Omental fat pad (tissue), 3 donors: ENCODE measurements at regions not wholly inside any gene's neighbourhood (a gene's known extent, or its start where the extent isn't known, plus 50 kb on each side); places are given as distances from the start of the nearest gene placed in this dataset.

Experiments
- ATAC-seq: fragments of 150-250 bp; one replicate; pipeline ENCODE4 v1.9.1; 2016; ENCODE audit warnings: mild to moderate bottlenecking, moderate library complexity; ENCODE audit not compliant: low FRiP score
- DNase-seq: peaks from one replicate; pipeline ENCODE4 v3.0.0-alpha.2; 2019; ENCODE audit warnings: low spot score
- TF ChIP-seq, protein P1 (sequence below), 3 donors: fragments of 450-650 bp; IDR thresholded peaks; one replicate each; pipeline ENCODE4 v1.5.1; 2016 to 2017; ENCODE audit warnings: antibody characterized with exemption in 3 of 3, mild to moderate bottlenecking in 3 of 3, moderate library complexity in 2 of 3

DNA sequence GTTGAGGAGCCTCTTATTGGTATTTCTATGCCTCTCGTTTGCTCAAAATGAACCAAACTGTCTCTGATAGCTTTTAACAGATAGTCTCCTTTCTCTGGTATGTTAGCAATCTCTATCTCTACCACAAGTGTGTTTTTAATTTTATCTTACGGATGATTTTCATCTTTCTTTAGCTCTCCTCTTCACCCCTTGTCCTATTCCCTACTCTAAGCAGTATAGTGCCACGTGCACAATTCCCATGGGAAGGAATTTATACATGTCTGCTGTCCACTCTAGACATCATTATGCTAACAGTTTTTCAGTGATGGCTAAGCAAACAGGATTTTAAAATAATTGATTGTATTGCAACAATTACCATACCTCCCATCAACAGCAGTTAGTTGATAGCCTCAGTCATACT, 177.3 kb downstream of the CYB561 start:
- TF ChIP-seq, protein P1, sequence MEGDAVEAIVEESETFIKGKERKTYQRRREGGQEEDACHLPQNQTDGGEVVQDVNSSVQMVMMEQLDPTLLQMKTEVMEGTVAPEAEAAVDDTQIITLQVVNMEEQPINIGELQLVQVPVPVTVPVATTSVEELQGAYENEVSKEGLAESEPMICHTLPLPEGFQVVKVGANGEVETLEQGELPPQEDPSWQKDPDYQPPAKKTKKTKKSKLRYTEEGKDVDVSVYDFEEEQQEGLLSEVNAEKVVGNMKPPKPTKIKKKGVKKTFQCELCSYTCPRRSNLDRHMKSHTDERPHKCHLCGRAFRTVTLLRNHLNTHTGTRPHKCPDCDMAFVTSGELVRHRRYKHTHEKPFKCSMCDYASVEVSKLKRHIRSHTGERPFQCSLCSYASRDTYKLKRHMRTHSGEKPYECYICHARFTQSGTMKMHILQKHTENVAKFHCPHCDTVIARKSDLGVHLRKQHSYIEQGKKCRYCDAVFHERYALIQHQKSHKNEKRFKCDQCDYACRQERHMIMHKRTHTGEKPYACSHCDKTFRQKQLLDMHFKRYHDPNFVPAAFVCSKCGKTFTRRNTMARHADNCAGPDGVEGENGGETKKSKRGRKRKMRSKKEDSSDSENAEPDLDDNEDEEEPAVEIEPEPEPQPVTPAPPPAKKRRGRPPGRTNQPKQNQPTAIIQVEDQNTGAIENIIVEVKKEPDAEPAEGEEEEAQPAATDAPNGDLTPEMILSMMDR (IDR thresholded peaks at IDR 0.05) = no peak
- ATAC-seq (no peak), DNase-seq (no peak)

DNA sequence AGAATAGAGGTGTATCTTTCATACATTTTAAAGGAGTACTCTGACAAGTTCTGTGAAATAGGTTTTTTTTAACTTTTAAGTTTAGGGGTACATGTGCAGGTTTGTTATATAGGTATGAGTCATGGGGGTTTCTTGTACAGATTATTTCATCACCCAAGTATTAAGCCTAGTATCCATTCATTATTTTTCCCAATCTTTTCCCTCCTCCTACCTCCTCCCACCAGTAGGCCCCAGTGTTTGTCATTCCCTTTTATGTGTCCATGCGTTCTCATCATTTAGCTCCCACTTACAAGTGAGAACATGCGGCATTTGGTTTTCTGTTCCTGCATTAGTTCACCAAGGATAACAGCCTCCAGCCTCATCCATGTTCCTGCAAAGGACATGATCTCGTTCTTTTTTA, 175.5 kb downstream of the CYB561 start:
- DNase-seq = no peak
- TF ChIP-seq, protein P1 (IDR thresholded peaks at IDR 0.05) = no peak

DNA sequence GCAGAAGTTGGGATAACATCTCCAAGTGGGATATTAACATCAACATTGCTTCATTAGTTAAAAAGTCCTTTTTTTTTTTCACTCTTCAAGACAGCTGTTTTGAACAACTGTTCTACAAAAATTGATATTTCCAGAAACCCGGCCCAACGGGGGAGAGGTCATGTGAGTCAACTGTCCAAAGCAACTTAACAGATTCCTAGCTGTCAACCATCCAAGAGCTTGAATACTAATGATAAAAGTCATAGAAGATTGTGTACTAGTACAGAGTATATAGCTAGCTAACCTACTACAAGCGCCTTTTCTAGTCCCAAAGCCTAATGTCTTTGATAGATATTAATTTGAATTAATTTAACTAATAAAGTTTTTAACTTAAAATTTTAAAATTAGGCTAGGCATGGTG, 172.0 kb downstream of the CYB561 start:
- TF ChIP-seq, protein P1 (IDR thresholded peaks at IDR 0.05) = no peak
- ATAC-seq (no peak), DNase-seq (no peak)

More for the DNA sequence above, 175.5 kb downstream of the CYB561 start:
- no peak for ATAC-seq

DNA sequence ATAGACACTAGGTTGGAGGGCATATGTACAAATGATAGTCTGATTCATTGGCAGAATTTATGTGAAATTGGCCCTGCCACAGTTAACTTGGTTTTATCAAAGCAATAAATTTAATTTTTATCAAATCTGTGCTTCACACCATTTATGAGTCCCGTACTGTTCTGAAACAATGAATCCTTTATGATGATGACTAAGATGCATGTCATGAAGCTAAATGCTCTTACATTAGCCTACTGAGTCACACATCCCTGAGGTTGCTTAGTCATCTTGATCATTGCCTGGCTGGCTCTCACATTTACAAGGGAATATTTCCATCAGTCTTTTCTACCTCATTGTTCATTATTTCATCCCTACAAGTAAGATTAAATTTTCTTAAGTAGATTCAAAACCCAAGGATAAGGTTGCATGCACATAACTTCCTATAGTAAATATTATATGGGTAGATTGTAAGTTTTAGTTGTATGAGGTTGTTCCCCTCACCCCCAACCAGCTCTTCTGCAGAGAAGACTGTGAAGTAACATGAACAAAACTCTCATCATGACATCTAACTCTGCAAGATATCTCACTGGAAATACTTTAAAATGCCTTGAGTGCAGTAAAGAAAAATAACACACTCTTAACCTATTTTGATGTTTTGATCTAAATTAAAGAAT, 170.7 kb downstream of the CYB561 start:
- TF ChIP-seq, protein P1 (IDR thresholded peaks at IDR 0.05) = no peak
- DNase-seq (no peak), ATAC-seq (peak; percentile 80)

DNA sequence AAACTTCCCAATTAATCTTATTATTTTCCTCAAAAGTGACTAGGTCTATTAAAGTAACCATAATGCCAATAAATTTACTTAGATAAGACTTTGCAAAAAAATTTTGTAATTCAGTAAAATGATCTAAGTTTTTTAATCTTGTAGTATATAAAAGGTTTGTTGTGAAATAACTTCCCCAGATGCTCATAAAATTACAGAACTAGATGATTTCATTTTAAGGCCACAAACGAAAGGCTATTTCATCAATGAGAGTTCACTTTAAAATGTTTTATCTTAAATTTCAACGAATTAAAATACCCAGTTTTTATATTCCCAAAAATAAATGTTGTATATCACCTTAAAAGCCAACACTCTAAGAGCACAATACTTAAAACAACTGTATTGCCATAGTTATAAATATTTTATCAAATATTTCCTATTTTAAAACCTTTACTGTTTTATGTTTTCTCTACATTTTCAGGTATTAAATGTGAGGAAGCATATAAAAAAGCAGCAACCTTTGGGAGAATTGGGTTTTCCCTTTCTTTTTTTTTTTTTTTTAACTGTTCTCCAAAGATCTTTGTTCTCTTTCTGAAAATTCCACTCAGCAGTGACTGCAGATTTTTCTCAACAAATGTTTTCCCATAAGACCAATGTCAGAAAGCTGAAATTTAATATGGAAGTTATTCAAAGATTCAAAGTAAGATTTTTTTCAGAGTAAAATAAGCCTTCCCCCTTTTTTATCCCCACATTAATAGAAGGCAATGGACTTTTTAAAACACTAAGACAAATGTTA, 169.9 kb downstream of the CYB561 start:
- TF ChIP-seq, protein P1 (IDR thresholded peaks at IDR 0.05) = no peak
- DNase-seq (no peak), ATAC-seq (no peak)

DNA sequence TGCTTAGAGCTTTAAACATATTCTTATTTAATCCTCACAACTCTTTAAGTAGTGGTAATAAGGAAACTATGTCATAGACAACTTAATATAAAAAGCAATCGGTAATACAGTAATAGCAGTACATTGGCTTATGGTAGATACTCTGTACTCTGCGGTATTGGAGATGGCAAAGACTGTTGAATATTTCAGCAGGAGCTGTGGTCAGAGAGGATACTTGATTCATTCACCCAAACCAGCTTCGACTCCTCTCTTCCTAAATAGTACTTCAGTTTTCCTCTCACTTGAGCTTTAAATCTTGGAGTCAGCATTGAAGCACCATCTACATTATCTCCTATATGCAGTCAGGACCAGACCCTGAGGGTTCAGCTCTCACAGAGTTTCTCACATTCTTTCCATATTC, 169.3 kb downstream of the CYB561 start:
- ATAC-seq (no peak), DNase-seq (no peak)
- TF ChIP-seq, protein P1 (IDR thresholded peaks at IDR 0.05) = no peak

DNA sequence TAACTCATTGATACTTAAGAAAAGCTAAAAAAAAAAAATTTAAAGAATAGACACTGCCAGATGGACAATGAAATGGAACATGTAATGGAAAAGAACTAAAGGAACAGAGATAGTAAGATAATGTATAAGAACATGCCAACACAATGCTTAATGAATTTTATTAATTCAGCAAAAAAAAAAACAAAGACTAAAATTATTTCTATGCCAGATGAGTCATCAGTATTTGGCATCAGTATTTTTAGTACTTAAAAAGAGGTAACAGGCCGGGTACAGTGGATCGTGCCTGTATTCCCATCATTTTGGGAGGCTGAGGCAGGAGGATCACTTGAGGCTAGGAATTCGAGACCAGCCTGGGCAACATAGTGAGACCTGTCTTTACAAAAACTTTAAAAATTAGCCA, 168.5 kb downstream of the CYB561 start:
- ATAC-seq = no peak
- TF ChIP-seq, protein P1 (IDR thresholded peaks at IDR 0.05) = no peak
- no peak for DNase-seq
